ENCODE measurements at regions not wholly inside any gene's neighbourhood (a gene's known extent, or its start where the extent isn't known, plus 50 kb on each side); places are given as distances from the start of the nearest gene placed in this dataset.

DNA sequence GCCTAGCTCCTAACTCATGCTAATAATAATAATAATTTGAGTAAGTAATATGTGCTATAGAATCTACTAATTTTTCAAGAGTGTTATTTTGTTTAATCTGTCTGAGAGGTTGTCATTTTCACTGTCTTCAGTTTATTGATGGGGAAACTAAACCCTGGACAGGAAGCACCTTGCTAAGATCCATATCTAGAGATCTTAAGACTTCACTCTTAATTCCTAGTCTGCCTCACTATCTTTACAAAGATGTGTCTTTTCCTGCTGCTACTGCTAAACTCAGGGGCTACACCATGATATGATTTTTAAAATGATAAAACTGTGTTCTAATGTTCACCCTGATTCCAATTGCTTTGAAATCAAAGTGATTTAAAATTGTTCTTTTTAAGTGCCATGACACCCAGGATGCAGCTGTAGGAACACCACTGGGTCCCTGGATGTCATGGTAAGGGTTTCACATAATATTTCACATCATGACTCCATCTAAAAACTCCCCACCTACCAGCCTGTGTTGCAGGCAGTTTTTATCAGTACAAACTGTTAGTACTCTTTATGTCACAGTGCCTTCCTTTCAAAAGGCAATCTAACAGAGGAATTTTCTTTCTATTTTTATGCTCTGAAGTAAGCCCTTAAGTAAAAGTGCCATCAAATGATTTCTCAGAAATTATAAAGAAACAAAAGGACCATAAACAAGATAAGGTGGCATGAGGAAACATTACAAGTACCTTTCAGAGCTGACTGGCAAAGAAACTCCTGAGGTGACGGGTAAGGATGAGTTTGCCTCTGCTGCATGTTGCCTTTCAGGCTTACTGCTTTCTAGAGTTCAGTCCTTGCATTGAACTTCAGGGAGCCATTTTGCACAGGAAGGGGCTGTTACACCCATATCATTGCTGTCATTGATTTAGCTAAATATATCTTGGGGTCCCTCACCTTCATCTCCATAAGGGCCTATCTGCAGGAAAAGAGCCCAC, 160.1 kb upstream of the SATB1 start:
- TF ChIP-seq POLR2AphosphoS5 (IDR thresholded peaks at IDR 0.05) (no peak), POLR2A (IDR thresholded peaks at IDR 0.05) (no peak)
- TF ChIP-seq, protein P1, sequence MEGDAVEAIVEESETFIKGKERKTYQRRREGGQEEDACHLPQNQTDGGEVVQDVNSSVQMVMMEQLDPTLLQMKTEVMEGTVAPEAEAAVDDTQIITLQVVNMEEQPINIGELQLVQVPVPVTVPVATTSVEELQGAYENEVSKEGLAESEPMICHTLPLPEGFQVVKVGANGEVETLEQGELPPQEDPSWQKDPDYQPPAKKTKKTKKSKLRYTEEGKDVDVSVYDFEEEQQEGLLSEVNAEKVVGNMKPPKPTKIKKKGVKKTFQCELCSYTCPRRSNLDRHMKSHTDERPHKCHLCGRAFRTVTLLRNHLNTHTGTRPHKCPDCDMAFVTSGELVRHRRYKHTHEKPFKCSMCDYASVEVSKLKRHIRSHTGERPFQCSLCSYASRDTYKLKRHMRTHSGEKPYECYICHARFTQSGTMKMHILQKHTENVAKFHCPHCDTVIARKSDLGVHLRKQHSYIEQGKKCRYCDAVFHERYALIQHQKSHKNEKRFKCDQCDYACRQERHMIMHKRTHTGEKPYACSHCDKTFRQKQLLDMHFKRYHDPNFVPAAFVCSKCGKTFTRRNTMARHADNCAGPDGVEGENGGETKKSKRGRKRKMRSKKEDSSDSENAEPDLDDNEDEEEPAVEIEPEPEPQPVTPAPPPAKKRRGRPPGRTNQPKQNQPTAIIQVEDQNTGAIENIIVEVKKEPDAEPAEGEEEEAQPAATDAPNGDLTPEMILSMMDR (IDR thresholded peaks at IDR 0.05 in 8 of 11, conservative IDR thresholded peaks at IDR 0.05 in 3 of 11): no peak
- Histone ChIP-seq H3K36me3 (no peaks in the 10 kb centered on the region), H3K9me3 (peaks cover 0 to 11% (median 3%) of the 10 kb centered on the region in 8 donors), H3K27ac (no peak overlapping the region), H3K27me3 (replicated peaks in 1 of 7) (no peaks in the 10 kb centered on the region), H3K4me1 (peaks cover 0 to under 1% (median 0%) of the 10 kb centered on the region in 6 donors), H3K4me3 (no peak overlapping the region)
- intact Hi-C loops (cut with DNase I; ENCODE audit: low total_unique reads): no loop called here
- no peak for DNase-seq
- 88 to 97% (median 95%) methylated on average over 1 of the region's 1 CpG for WGBS, 5 donors

DNA sequence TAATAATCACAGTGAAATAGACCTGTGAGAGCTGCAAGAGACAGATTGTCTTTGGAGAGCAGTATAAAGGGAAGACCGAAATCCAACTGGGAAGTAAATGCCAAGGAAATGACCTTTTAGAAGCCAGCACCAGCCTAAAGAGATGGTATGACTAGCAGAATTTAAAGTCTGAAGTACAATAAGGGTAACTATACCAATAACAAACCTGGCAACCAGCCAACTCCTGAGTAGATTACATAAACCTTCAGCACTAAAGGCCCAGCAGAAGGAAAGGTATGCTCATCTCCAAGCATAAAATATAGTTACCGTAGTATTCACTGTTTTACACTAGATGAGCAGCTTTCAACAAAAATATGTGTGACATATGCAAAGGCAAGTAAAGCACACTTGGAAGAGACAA, 155.1 kb upstream of the SATB1 start:
- WGBS, 5 donors: 47 to 85% (median 60%) methylated on average over 2 of the region's 2 CpGs
- no peak overlapping the region for H3K27ac ChIP-seq
- no peak for DNase-seq
- TF ChIP-seq POLR2AphosphoS5 (IDR thresholded peaks at IDR 0.05) (no peak), POLR2A (IDR thresholded peaks at IDR 0.05) (no peak)
- TF ChIP-seq, protein P1 (IDR thresholded peaks at IDR 0.05 in 8 of 11, conservative IDR thresholded peaks at IDR 0.05 in 3 of 11): no peak
- H3K27me3 ChIP-seq (replicated peaks in 1 of 7): no peaks in the 10 kb centered on the region
- H3K4me3 ChIP-seq: no peak overlapping the region
- H3K9me3 ChIP-seq: peaks cover 0 to 11% (median 3%) of the 10 kb centered on the region in 8 donors
- peaks cover 0 to 9% (median 2%) of the 10 kb centered on the region in 6 donors for H3K4me1 ChIP-seq
- no peaks in the 10 kb centered on the region for H3K36me3 ChIP-seq
- intact Hi-C loops (cut with DNase I; ENCODE audit: low total_unique reads): no loop called here

- TF ChIP-seq POLR2AphosphoS5 (IDR thresholded peaks at IDR 0.05): no peak
- no peak for TF ChIP-seq POLR2A (IDR thresholded peaks at IDR 0.05)
- TF ChIP-seq, protein P1 (IDR thresholded peaks at IDR 0.05 in 8 of 11, conservative IDR thresholded peaks at IDR 0.05 in 3 of 11): no peak
- intact Hi-C loops (cut with DNase I; ENCODE audit: low total_unique reads): no loop called here
- Histone ChIP-seq H3K4me3 (no peak overlapping the region), H3K27me3 (replicated peaks in 1 of 7) (no peaks in the 10 kb centered on the region), H3K4me1 (peaks cover 0 to 9% (median 2%) of the 10 kb centered on the region in 6 donors), H3K27ac (no peak overlapping the region), H3K36me3 (no peaks in the 10 kb centered on the region), H3K9me3 (peaks cover 0 to 11% (median 3%) of the 10 kb centered on the region in 8 donors)
- DNase-seq: no peak
- 16 to 51% (median 19%) methylated on average over 3 of the region's 3 CpGs for WGBS, 5 donors
These were observed 154.5 kb upstream of the SATB1 start for GRCh38 chr3:18579661-18580060.

GRCh38 chr3:18575573-18575972, 150.4 kb upstream of the SATB1 start:
- no peaks in the 10 kb centered on the region for H3K9me3 ChIP-seq
- TF ChIP-seq POLR2A (IDR thresholded peaks at IDR 0.05) (no peak), POLR2AphosphoS5 (IDR thresholded peaks at IDR 0.05) (no peak)
- TF ChIP-seq, protein P1 (IDR thresholded peaks at IDR 0.05 in 8 of 11, conservative IDR thresholded peaks at IDR 0.05 in 3 of 11): no peak
- intact Hi-C loops (cut with DNase I; ENCODE audit: low total_unique reads): no loop called here
- H3K36me3 ChIP-seq: no peaks in the 10 kb centered on the region
- H3K27me3 ChIP-seq (replicated peaks in 1 of 7): no peaks in the 10 kb centered on the region
- H3K4me1 ChIP-seq: peaks cover 0 to 9% (median 2%) of the 10 kb centered on the region in 6 donors
- H3K27ac ChIP-seq: no peak overlapping the region
- H3K4me3 ChIP-seq: no peak overlapping the region
- DNase-seq: no peak
- WGBS, 5 donors: 77 to 83% (median 82%) methylated on average over 8 of the region's 8 CpGs

All from spleen (tissue), 11 donors.